Osteoblast (primary cell): ENCODE measurements at regions not wholly inside any gene's neighbourhood (a gene's known extent, or its start where the extent isn't known, plus 50 kb on each side); places are given as distances from the start of the nearest gene placed in this dataset.

ENCODE experiments used
- DNase-seq: peaks from one replicate; pipeline ENCODE4 v3.0.0; 2011; ENCODE audit warnings: low spot score, mixed read lengths; ENCODE audit not compliant: insufficient read length; ENCODE audit errors: missing footprints
- H2AFZ ChIP-seq: 2 replicates; pipeline ENCODE4 v1.6.0; 2011; ENCODE audit warnings: mild to moderate bottlenecking, low read length
- H3K27ac ChIP-seq: 2 replicates; pipeline ENCODE4 v1.5.1; 2011; ENCODE audit warnings: mild to moderate bottlenecking, low read depth, low read length, moderate library complexity
- H3K27me3 ChIP-seq: 2 replicates; pipeline ENCODE4 v1.6.0; 2012; ENCODE audit warnings: mild to moderate bottlenecking, control low read depth, inconsistent platforms, low read length, moderate library complexity; ENCODE audit not compliant: insufficient read depth
- H3K36me3 ChIP-seq: 2 replicates; pipeline ENCODE4 v1.5.1; 2011; ENCODE audit warnings: mild to moderate bottlenecking, low read length, control low read depth, moderate library complexity; ENCODE audit not compliant: insufficient read depth
- H3K4me1 ChIP-seq: 2 replicates; pipeline ENCODE4 v1.5.1; 2011; ENCODE audit warnings: mild to moderate bottlenecking, low read length, control low read depth, moderate library complexity; ENCODE audit not compliant: insufficient read depth
- H3K4me2 ChIP-seq: 2 replicates; pipeline ENCODE4 v1.6.0; 2011; ENCODE audit warnings: mild to moderate bottlenecking, low read length; ENCODE audit not compliant: insufficient read depth
- H3K4me3 ChIP-seq: fragments of 200-600 bp; sonication (generic); 3 replicates; pipeline ENCODE4 v1.5.1; 2012; ENCODE audit warnings: mild to moderate bottlenecking, low read length, inconsistent platforms; ENCODE audit not compliant: insufficient read depth
- H3K79me2 ChIP-seq: 2 replicates; pipeline ENCODE4 v1.6.0; 2012; ENCODE audit warnings: mild to moderate bottlenecking, low read length, control low read depth, inconsistent platforms; ENCODE audit not compliant: insufficient read depth
- H3K9me3 ChIP-seq: 2 replicates; pipeline ENCODE4 v1.5.1; 2011; ENCODE audit warnings: low read depth, low read length, control low read depth
- H4K20me1 ChIP-seq: 2 replicates; pipeline ENCODE4 v1.6.0; 2012; ENCODE audit warnings: mild to moderate bottlenecking, low read length, control low read depth; ENCODE audit not compliant: insufficient read depth
- CTCF ChIP-seq: IDR thresholded peaks from 2 replicates; pipeline ENCODE4 v1.5.1; 2011; ENCODE audit warnings: mild to moderate bottlenecking, low read depth, low read length, moderate library complexity; ENCODE audit errors: extremely low read depth

DNA sequence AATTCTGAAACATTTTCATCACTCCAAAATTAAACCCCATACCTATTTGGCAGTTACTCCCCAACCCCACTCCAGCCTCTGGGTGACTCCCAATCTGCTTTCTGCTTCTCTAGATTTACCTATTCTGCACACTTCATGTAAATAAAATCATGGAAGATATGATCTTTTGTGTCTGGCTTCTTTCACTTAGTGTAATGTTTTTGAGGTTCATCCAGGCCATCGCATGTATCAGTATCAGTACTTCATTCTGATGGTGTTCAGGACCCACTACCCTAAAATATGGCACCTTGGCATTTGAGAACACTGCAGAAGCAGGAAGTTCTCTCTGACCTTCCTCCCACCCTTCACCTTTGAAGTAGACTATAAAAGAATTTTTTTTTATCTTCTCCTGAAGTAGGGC, 78.7 kb upstream of the SLC25A26 start:
- no peaks in the 10 kb centered on the region for H3K9me3 ChIP-seq
- TF ChIP-seq CTCF, result no peak
- peaks cover 12% of the 10 kb centered on the region for H3K4me1 ChIP-seq
- no peak overlapping the region for H2AFZ ChIP-seq
- H3K27me3 ChIP-seq, result no peaks in the 10 kb centered on the region
- H3K79me2 ChIP-seq, result no peaks in the 10 kb centered on the region
- H3K36me3 ChIP-seq, result no peaks in the 10 kb centered on the region
- no peak overlapping the region for H3K27ac ChIP-seq
- DNase-seq, result no peak
- no peak overlapping the region for H3K4me3 ChIP-seq
- no peaks in the 10 kb centered on the region for H4K20me1 ChIP-seq
- H3K4me2 ChIP-seq, result no peak overlapping the region

GRCh38 chr3:66140743-66141372, 79.9 kb upstream of the SLC25A26 start:
- no peak overlapping the region for H2AFZ ChIP-seq
- H3K79me2 ChIP-seq, result no peaks in the 10 kb centered on the region
- no peaks in the 10 kb centered on the region for H3K9me3 ChIP-seq
- no peak for TF ChIP-seq CTCF
- H3K4me1 ChIP-seq, result peaks cover 12% of the 10 kb centered on the region
- no peaks in the 10 kb centered on the region for H4K20me1 ChIP-seq
- H3K27me3 ChIP-seq, result no peaks in the 10 kb centered on the region
- H3K4me3 ChIP-seq, result no peak overlapping the region
- H3K36me3 ChIP-seq, result no peaks in the 10 kb centered on the region
- H3K4me2 ChIP-seq, result no peak overlapping the region
- no peak for DNase-seq
- no peak overlapping the region for H3K27ac ChIP-seq

- Histone ChIP-seq H4K20me1 (no peaks in the 10 kb centered on the region), H3K27ac (no peak overlapping the region), H3K79me2 (no peaks in the 10 kb centered on the region), H3K9me3 (no peaks in the 10 kb centered on the region), H3K4me1 (peaks cover 12% of the 10 kb centered on the region), H3K36me3 (no peaks in the 10 kb centered on the region), H2AFZ (no peak overlapping the region), H3K27me3 (no peaks in the 10 kb centered on the region), H3K4me2 (no peak overlapping the region), H3K4me3 (no peak overlapping the region)
- TF ChIP-seq CTCF, result no peak
- no peak for DNase-seq
Measured at GRCh38 chr3:66140106-66140505, 80.7 kb upstream of the SLC25A26 start.

- no peak for DNase-seq
- Histone ChIP-seq H3K4me1 (peaks cover 7% of the 10 kb centered on the region), H3K27me3 (no peaks in the 10 kb centered on the region), H3K36me3 (no peaks in the 10 kb centered on the region), H3K79me2 (no peaks in the 10 kb centered on the region), H3K9me3 (no peaks in the 10 kb centered on the region), H3K4me3 (no peak overlapping the region), H2AFZ (no peak overlapping the region), H3K4me2 (no peak overlapping the region), H3K27ac (no peak overlapping the region), H4K20me1 (no peaks in the 10 kb centered on the region)
- no peak for TF ChIP-seq CTCF
Measured at GRCh38 chr3:66139415-66139814, 81.4 kb upstream of the SLC25A26 start.
